Caco-2 (cell line): ENCODE measurements at regions not wholly inside any gene's neighbourhood (a gene's known extent, or its start where the extent isn't known, plus 50 kb on each side); places are given as distances from the start of the nearest gene placed in this dataset.

Experiments
- BruUV-seq: library from RNA; stranded (reverse); fragments of 400-500 nt; replicated peaks from 2 replicates; lab custom pipeline; 2021; lab: Mats Ljungman, UMichigan
- CTCF ChIA-PET: fragments of 300-600 bp; sonication (Branson Sonifier 250); formaldehyde crosslinking; loops from one replicate; lab custom pipeline; 2022; ENCODE audit warnings: antibody characterized with exemption; lab: Charles Lee
- POLR2A ChIA-PET: fragments of 300-600 bp; sonication (Branson Sonifier 250); formaldehyde crosslinking; loops from one replicate; lab custom pipeline; 2022; ENCODE audit warnings: antibody characterized with exemption; lab: Charles Lee
- DNase-seq, 2 experiments: peaks; one replicate each; pipeline versions ENCODE4 v3.0.0 to v3.0.0-alpha.2; 2020 to 2022
- H3K27me3 ChIP-seq: replicated peaks from 2 replicates; pipeline ENCODE4 v1.6.0; 2011; ENCODE audit warnings: low read length; ENCODE audit not compliant: control insufficient read depth, insufficient read depth
- H3K36me3 ChIP-seq: 2 replicates; pipeline ENCODE4 v1.5.1; 2011; ENCODE audit warnings: low read length; ENCODE audit not compliant: control insufficient read depth, insufficient read depth
- H3K4me1 ChIP-seq: fragments of 250-450 bp; sonication (Bioruptor Pico); 2 replicates; pipeline ENCODE4 v1.5.1; 2020; ENCODE audit warnings: mild to moderate bottlenecking
- H3K4me3 ChIP-seq: 2 replicates; pipeline ENCODE4 v1.5.1; 2011; ENCODE audit warnings: low read depth, mild to moderate bottlenecking, control low read depth, low read length
- H3K9me3 ChIP-seq: fragments of 250-450 bp; sonication (Bioruptor Pico); 2 replicates; pipeline ENCODE4 v1.5.1; 2020; ENCODE audit warnings: mild to moderate bottlenecking, moderate library complexity
- H3K27ac Mint-ChIP-seq: one replicate; pipeline ENCODE4 v1.8.0; 2022; ENCODE audit warnings: mixed read lengths; ENCODE audit not compliant: unreplicated experiment
- H3K27me3 Mint-ChIP-seq: one replicate; pipeline ENCODE4 v1.8.0; 2022; ENCODE audit warnings: mixed read lengths; ENCODE audit not compliant: insufficient read depth, unreplicated experiment
- H3K36me3 Mint-ChIP-seq: one replicate; pipeline ENCODE4 v1.8.0; 2022; ENCODE audit warnings: mild to moderate bottlenecking, mixed read lengths; ENCODE audit not compliant: insufficient read depth, unreplicated experiment
- H3K4me1 Mint-ChIP-seq: one replicate; pipeline ENCODE4 v1.8.0; 2022; ENCODE audit warnings: low read depth, mixed read lengths; ENCODE audit not compliant: unreplicated experiment
- H3K4me3 Mint-ChIP-seq: one replicate; pipeline ENCODE4 v1.8.0; 2022; ENCODE audit warnings: mild to moderate bottlenecking, moderate library complexity, mixed read lengths; ENCODE audit not compliant: unreplicated experiment
- H3K9me3 Mint-ChIP-seq: one replicate; pipeline ENCODE4 v1.8.0; 2022; ENCODE audit warnings: mixed read lengths; ENCODE audit not compliant: unreplicated experiment
- intact Hi-C: fragments of 100-400 bp; cut with micrococcal nuclease; formaldehyde crosslinking; loops from one replicate; pipeline ENCODE4 v1.10.0; 2022; ENCODE audit not compliant: unreplicated experiment
- TF ChIP-seq, protein P1 (sequence below), 2 experiments: fragments of 200-600 bp in 1 of 2; IDR thresholded peaks; 1 replicate in 1 of 2; 2 replicates in 1 of 2; pipeline versions ENCODE4 v1.5.1 to v1.8.0; 2011 to 2022; ENCODE audit warnings: antibody characterized with exemption in 1 of 2, control low read depth in 1 of 2, inconsistent platforms in 1 of 2, low read depth in 1 of 2, low read length in 1 of 2, mild to moderate bottlenecking in 1 of 2, moderate library complexity in 1 of 2; ENCODE audit not compliant: insufficient read depth in 1 of 2, severe bottlenecking in 1 of 2, unreplicated experiment in 1 of 2

DNA sequence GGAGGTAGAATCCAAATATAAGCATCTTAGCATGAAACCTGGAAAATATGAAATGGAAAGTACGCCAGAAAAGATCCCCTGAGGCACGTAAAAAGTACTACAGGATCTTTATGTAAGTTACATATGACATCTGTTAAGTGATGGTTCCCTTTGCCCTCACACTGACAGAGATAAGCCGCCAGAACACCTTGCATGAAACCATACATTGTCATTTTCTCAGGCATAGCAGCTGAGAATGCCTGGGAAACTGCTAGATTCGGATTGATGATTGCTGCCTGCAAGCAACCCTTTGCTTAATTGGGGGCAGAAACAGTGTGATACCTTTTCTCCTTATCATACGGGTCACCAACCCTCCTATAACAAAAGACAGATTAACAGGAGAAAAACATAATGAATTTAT, 826.6 kb upstream of the LRRN3 start:
- BruUV-seq = no TSS peak
- Histone ChIP-seq H3K36me3 (no peaks in the 10 kb centered on the region), H3K27me3 (no peaks in the 10 kb centered on the region), H3K9me3 (no peaks in the 10 kb centered on the region), H3K4me1 (no peaks in the 10 kb centered on the region), H3K4me3 (no peak overlapping the region)
- H3K4me3 Mint-ChIP-seq = no peak overlapping the region
- POLR2A ChIA-PET = no interaction called here
- TF ChIP-seq, protein P1, sequence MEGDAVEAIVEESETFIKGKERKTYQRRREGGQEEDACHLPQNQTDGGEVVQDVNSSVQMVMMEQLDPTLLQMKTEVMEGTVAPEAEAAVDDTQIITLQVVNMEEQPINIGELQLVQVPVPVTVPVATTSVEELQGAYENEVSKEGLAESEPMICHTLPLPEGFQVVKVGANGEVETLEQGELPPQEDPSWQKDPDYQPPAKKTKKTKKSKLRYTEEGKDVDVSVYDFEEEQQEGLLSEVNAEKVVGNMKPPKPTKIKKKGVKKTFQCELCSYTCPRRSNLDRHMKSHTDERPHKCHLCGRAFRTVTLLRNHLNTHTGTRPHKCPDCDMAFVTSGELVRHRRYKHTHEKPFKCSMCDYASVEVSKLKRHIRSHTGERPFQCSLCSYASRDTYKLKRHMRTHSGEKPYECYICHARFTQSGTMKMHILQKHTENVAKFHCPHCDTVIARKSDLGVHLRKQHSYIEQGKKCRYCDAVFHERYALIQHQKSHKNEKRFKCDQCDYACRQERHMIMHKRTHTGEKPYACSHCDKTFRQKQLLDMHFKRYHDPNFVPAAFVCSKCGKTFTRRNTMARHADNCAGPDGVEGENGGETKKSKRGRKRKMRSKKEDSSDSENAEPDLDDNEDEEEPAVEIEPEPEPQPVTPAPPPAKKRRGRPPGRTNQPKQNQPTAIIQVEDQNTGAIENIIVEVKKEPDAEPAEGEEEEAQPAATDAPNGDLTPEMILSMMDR (IDR thresholded peaks at IDR 0.05; ENCODE audit: insufficient read depth in 1 of 2, low read depth in 1 of 2, low read length in 1 of 2, severe bottlenecking in 1 of 2, unreplicated experiment in 1 of 2) = no peak
- H3K4me1 Mint-ChIP-seq = no peaks in the 10 kb centered on the region
- H3K27ac Mint-ChIP-seq = no peak overlapping the region
- CTCF ChIA-PET = no interaction called here
- DNase-seq = no peak
- H3K9me3 Mint-ChIP-seq = no peaks in the 10 kb centered on the region
- H3K27me3 Mint-ChIP-seq = no peaks in the 10 kb centered on the region
- H3K36me3 Mint-ChIP-seq = no peaks in the 10 kb centered on the region
- intact Hi-C loops = no loop called here

DNA sequence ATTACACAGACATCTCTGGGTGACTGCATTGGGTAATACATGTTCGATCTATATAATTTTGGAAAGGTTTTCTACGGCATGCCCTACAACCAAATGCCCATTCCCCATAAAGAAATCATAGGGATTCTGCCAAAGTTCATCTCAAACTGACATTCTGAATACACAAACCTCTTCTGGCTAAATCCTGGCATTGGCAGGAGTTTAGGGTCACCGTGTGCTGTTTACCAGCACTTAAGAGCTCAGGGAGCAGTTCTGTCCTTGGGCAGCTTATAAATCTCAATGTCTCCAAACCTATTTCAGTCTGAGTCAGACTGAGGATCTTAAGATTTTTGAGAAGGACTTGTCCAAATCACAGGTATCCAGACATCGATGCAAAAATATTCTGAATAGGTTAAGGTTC, 809.6 kb upstream of the LRRN3 start:
- CTCF ChIA-PET = no interaction called here
- no peaks in the 10 kb centered on the region for H3K36me3 Mint-ChIP-seq
- POLR2A ChIA-PET = no interaction called here
- BruUV-seq = no TSS peak
- H3K27me3 ChIP-seq = no peaks in the 10 kb centered on the region
- no peak overlapping the region for H3K4me3 Mint-ChIP-seq
- peaks cover 18% of the 10 kb centered on the region for H3K9me3 Mint-ChIP-seq
- peaks cover 36% of the 10 kb centered on the region for H3K4me1 ChIP-seq
- no peaks in the 10 kb centered on the region for H3K9me3 ChIP-seq
- H3K4me1 Mint-ChIP-seq = peaks cover 32% of the 10 kb centered on the region
- no peak overlapping the region for H3K4me3 ChIP-seq
- TF ChIP-seq, protein P1 (IDR thresholded peaks at IDR 0.05; ENCODE audit: insufficient read depth in 1 of 2, low read depth in 1 of 2, low read length in 1 of 2, severe bottlenecking in 1 of 2, unreplicated experiment in 1 of 2) = no peak
- intact Hi-C loops = loop anchor here (5.0 kb wide), 1 partner anchor 94 kb away; no protein-coding TSS in a partner anchor
- no peak for DNase-seq
- H3K27ac Mint-ChIP-seq = no peak overlapping the region
- H3K36me3 ChIP-seq = no peaks in the 10 kb centered on the region
- no peaks in the 10 kb centered on the region for H3K27me3 Mint-ChIP-seq

DNA sequence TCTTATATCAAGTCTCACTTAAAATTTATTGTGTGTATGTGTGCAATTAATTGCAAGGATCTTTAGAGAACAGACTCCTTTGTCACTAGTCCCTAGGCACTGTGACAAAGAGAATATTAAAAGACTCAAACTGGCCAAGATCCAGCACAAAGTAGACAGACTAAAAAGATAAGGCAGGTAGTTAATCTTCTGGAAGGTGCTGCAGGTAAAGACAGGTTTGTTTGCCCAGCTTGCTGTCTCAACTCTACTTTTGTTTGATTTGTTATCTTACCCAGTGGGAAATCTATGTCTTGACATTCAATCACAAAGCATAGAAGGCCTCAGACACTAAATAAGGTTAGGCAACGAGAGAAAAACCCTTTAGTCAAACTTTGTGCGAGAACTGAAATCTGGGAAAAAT, 807.9 kb upstream of the LRRN3 start:
- H3K36me3 Mint-ChIP-seq = no peaks in the 10 kb centered on the region
- Histone ChIP-seq H3K36me3 (no peaks in the 10 kb centered on the region), H3K27me3 (no peaks in the 10 kb centered on the region), H3K9me3 (no peaks in the 10 kb centered on the region), H3K4me1 (peaks cover 30% of the 10 kb centered on the region), H3K4me3 (no peak overlapping the region)
- no peak overlapping the region for H3K4me3 Mint-ChIP-seq
- H3K27ac Mint-ChIP-seq = no peak overlapping the region
- CTCF ChIA-PET = no interaction called here
- POLR2A ChIA-PET = no interaction called here
- no TSS peak for BruUV-seq
- peaks cover 26% of the 10 kb centered on the region for H3K4me1 Mint-ChIP-seq
- TF ChIP-seq, protein P1 (IDR thresholded peaks at IDR 0.05; ENCODE audit: insufficient read depth in 1 of 2, low read depth in 1 of 2, low read length in 1 of 2, severe bottlenecking in 1 of 2, unreplicated experiment in 1 of 2) = no peak
- DNase-seq = peak; percentile 42 to 59
- no peaks in the 10 kb centered on the region for H3K27me3 Mint-ChIP-seq
- H3K9me3 Mint-ChIP-seq = peaks cover 18% of the 10 kb centered on the region
- intact Hi-C loops = loop anchor here (1.0 to 5.0 kb wide), 6 partner anchors 91 to 399 kb away; no protein-coding TSS in a partner anchor
